ENCODE measurements at regions not wholly inside any gene's neighbourhood (a gene's known extent, or its start where the extent isn't known, plus 50 kb on each side); places are given as distances from the start of the nearest gene placed in this dataset.

DNA sequence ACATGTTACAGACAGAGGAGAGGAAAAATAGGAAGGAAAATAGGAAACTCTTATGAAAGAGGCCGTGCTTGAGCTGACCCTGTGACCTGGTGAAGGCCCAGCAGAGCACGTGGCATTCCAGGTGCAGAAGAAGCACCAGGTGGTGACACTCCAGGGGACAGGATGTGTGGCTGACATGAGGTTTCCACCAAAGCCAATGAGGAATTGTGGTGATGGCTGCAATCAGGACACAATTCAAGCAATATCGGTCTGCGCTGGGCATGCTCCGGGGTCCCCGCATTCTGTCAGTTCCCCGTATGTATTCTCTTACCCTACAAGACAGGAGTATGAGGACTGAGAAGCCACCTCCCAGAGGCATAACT, 504.2 kb downstream of the EIPR1 start:
- Mint-ChIP-seq H3K27me3 (ENCODE audit: low read depth) (peaks cover 2% of the 10 kb centered on the region), H3K27ac (no peak overlapping the region), H3K36me3 (no peaks in the 10 kb centered on the region), H3K4me3 (no peak overlapping the region), H3K4me1 (peaks cover 38% of the 10 kb centered on the region), H3K9me3 (no peaks in the 10 kb centered on the region)
- TF ChIP-seq, protein P1, sequence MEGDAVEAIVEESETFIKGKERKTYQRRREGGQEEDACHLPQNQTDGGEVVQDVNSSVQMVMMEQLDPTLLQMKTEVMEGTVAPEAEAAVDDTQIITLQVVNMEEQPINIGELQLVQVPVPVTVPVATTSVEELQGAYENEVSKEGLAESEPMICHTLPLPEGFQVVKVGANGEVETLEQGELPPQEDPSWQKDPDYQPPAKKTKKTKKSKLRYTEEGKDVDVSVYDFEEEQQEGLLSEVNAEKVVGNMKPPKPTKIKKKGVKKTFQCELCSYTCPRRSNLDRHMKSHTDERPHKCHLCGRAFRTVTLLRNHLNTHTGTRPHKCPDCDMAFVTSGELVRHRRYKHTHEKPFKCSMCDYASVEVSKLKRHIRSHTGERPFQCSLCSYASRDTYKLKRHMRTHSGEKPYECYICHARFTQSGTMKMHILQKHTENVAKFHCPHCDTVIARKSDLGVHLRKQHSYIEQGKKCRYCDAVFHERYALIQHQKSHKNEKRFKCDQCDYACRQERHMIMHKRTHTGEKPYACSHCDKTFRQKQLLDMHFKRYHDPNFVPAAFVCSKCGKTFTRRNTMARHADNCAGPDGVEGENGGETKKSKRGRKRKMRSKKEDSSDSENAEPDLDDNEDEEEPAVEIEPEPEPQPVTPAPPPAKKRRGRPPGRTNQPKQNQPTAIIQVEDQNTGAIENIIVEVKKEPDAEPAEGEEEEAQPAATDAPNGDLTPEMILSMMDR (IDR thresholded peaks at IDR 0.05; ENCODE audit: unreplicated experiment), result no peak
- DNase-seq (ENCODE audit: low spot score in 2 of 2, unreplicated experiment in 2 of 2), result no peak

DNA sequence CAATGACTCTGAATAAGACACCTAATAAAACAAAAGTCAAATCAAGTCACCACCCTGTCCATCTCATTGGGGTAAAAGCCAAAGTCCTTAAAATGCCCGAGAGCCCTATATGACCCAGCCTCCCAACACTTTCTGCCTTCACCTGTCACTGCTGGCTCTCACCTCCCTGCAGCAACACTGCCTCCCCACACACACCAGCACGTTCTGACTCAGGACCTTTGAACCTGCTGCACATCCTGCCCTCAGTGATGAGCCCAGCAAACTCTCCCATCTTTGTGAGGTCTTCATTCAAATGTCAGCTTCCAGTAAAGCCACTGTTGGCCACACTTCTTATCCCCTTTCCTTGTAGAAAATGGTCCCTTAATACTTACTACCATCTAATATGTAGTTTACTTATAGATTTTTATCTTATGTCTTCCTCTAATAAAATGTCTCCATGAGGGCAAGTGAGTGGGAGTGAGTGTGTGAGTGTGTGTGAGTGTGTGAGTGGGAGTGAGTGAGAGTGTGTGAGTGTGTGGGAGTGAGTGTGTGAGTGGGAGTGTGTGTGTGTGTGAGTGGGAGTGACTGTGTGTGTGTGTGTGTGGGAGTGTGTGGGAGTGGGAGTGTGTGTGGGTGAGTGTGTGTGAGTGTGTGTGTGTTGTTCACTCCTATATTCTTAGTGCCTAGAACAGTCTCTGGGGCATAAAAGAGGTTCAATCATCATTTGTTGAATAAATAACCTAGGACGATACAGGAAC, 504.7 kb downstream of the EIPR1 start:
- TF ChIP-seq, protein P1 (IDR thresholded peaks at IDR 0.05; ENCODE audit: unreplicated experiment), result no peak
- Mint-ChIP-seq H3K27ac (no peak overlapping the region), H3K4me1 (peaks cover 38% of the 10 kb centered on the region), H3K36me3 (no peaks in the 10 kb centered on the region), H3K27me3 (ENCODE audit: low read depth) (peaks cover 2% of the 10 kb centered on the region), H3K9me3 (no peaks in the 10 kb centered on the region), H3K4me3 (no peak overlapping the region)
- no peak for DNase-seq (ENCODE audit: low spot score in 2 of 2, unreplicated experiment in 2 of 2)

DNA sequence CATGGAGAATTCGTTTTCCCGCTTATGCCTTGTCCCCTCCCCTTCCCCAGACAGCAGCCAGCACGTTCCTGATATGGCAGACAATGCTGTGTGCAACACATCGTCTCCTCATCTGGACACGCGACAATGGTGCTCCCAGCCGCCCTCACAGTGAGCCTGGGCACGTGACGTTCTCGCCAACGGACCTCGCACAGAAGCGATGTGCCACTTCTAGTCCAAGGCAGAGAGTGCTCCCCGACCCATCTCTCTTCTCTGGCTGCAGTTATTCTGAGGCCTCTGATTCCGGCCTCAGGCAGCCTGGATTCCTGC, 505.4 kb downstream of the EIPR1 start:
- TF ChIP-seq, protein P1 (IDR thresholded peaks at IDR 0.05; ENCODE audit: unreplicated experiment), result no peak
- H3K4me1 Mint-ChIP-seq, result peaks cover 36% of the 10 kb centered on the region
- no peak overlapping the region for H3K27ac Mint-ChIP-seq

DNA sequence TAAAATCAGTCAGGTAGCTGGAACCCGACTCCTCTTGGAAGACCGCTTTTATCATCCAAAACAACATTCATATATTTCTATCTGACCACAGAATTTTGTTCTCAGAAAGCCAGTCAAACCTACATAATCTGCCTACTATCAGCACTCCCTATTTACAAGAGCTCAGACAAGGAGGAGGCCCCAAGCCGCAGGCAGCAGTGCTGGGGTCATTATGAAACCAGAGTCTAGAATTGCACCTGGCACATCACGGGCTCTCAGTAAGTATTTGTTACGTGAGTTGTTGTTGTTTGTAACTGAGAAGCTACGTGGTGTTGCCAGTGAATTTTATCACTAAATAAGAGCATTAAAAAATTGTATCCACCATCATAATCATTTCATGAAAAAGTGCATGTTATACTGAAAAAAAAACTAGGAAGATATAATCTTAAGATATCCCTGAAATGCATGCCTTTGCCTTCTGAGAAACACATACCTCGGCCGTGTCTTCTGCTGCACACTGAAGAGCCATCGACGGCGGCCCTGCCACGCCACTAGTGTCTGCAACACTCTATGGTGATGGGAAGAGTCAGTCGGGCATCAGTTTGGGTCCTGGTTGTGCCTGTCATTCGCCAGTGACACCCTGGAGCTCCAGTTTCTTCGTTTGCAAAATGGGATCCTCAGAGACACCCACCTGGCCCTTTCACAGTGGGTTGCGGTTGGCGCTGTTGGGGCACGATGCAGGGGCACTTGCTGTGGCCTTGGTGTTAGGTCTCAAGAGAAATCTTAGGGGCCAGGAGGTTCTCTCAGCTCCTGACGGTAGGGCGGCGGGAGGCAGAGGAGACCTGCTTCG, 505.9 kb downstream of the EIPR1 start:
- peaks cover 30% of the 10 kb centered on the region for H3K4me1 Mint-ChIP-seq
- no peak for DNase-seq (ENCODE audit: low spot score in 2 of 2, unreplicated experiment in 2 of 2)

More for the DNA sequence above, 505.4 kb downstream of the EIPR1 start:
- no peak for DNase-seq (ENCODE audit: low spot score in 2 of 2, unreplicated experiment in 2 of 2)
- no peak overlapping the region for H3K4me3 Mint-ChIP-seq
- no peaks in the 10 kb centered on the region for H3K9me3 Mint-ChIP-seq
- no peaks in the 10 kb centered on the region for H3K36me3 Mint-ChIP-seq
- peaks cover 5% of the 10 kb centered on the region for H3K27me3 Mint-ChIP-seq (ENCODE audit: low read depth)

DNA sequence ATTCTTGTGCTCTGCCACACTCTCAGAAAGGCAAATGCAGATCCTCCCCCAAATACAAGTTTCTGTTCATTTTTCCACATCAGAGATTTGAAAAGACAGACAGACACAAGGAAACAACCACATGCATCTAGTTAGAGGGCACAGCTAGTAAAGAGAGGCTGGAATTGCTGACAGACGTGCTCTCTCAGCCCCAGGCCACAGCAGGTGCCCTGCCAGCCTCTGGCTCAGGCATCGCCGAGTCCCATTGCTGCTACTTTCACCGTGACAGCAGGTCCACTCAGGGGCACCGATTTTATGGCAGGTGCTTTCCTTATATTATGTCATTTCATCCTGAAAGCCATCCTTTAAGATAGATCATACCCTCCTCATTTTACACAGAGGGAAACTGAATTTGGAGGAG, 507.5 kb downstream of the EIPR1 start:
- peak overlapping the region; percentile 35 for H3K27ac Mint-ChIP-seq
- H3K9me3 Mint-ChIP-seq, result no peaks in the 10 kb centered on the region
- TF ChIP-seq, protein P1 (IDR thresholded peaks at IDR 0.05; ENCODE audit: unreplicated experiment), result no peak
- H3K4me1 Mint-ChIP-seq, result peaks cover 23% of the 10 kb centered on the region
- no peaks in the 10 kb centered on the region for H3K36me3 Mint-ChIP-seq
- no peak for DNase-seq (ENCODE audit: low spot score in 2 of 2, unreplicated experiment in 2 of 2)
- peaks cover 5% of the 10 kb centered on the region for H3K27me3 Mint-ChIP-seq (ENCODE audit: low read depth)
- H3K4me3 Mint-ChIP-seq, result no peak overlapping the region

More for the DNA sequence above, 505.9 kb downstream of the EIPR1 start:
- H3K27ac Mint-ChIP-seq, result peak overlapping the region; percentile 14
- H3K9me3 Mint-ChIP-seq, result no peaks in the 10 kb centered on the region
- peaks cover 5% of the 10 kb centered on the region for H3K27me3 Mint-ChIP-seq (ENCODE audit: low read depth)
- no peaks in the 10 kb centered on the region for H3K36me3 Mint-ChIP-seq
- TF ChIP-seq, protein P1 (IDR thresholded peaks at IDR 0.05; ENCODE audit: unreplicated experiment), result no peak
- no peak overlapping the region for H3K4me3 Mint-ChIP-seq

Data from mesothelial cell of epicardium (in vitro differentiated cells).